GM19043 (cell line): ENCODE measurements at regions not wholly inside any gene's neighbourhood (a gene's known extent, or its start where the extent isn't known, plus 50 kb on each side); places are given as distances from the start of the nearest gene placed in this dataset.

ENCODE experiments used
- ATAC-seq: cut with Tn5 transposase; IDR thresholded peaks from one replicate; pipeline ENCODE4 v1.9.1; 2021; ENCODE audit warnings: low read depth; ENCODE audit not compliant: unreplicated experiment

DNA sequence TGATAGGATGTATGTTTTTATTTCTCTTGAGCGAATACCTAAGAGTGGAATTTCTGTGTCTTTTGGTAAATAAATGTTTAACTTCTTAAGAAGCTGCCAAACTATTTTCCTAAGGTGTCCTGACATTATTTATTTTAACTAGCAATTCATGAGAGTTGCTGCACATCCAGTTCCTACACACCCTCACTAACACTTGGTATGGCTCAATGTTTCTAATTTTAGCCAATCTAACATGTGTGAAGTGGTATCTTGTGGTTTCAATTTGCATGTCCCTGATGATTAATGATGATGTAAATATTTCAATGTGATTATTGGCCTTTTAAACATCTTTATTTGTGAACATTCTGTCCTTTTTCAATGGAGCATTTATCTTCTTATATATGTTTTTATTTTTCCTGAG, 2095.5 kb upstream of the C9orf72 start:
- ATAC-seq: no peak

DNA sequence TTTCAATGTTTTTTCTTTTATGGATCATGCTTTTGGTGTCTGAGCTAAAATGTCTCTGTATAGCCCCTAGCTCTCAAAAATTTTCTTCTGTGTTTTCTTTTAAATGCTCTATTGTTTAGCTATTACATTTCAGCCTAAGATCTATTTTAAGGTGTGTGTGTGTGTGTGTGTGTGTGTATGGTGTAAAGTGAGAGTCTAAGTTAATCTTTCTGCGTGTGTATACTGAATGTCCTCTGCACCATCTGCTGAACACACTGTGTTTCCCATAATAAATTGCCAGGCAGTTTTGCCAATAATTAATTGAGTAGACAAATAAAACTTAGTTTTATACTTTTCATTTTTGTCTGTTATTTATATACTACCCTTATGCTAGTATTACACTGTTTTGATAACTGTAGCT, 2096.3 kb upstream of the C9orf72 start:
- no peak for ATAC-seq

DNA sequence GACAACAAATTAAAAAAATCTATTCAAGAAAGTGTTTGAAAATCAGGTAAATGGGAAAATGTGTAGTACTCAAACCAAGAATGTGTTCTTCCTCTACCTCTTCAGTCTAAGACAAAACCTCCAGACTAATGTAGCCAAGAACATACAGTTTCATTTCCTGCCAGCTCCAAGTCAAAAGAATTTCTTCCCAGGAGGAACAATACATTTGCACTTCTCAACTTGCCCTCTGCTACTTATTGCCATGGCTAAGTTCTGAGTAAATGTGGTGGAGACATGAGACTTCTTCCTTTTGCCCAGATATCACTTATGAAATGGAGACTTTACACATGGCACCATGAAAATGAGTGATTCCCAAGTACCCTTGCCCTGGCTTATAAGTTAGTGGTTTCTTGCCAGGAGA, 2112.2 kb upstream of the C9orf72 start:
- no peak for ATAC-seq

DNA sequence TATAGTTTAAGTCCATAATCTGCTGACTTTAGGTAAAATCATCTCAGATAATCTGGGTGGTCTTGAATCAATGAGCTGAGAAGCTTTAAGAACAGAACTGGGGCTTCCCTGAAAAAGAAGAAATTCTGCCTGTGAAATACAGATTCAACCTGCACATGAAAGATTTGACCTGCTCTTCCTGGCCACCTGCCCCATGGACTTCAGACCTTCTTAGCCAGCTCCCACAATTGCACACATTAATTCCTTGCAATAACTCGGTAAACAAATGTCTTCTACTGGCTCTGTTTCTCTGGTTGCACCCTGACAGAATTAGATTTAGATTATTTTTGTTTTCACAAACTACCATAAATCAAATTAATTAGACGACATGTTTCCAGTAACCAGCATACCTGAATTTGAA, 2117.9 kb upstream of the C9orf72 start:
- no peak for ATAC-seq

DNA sequence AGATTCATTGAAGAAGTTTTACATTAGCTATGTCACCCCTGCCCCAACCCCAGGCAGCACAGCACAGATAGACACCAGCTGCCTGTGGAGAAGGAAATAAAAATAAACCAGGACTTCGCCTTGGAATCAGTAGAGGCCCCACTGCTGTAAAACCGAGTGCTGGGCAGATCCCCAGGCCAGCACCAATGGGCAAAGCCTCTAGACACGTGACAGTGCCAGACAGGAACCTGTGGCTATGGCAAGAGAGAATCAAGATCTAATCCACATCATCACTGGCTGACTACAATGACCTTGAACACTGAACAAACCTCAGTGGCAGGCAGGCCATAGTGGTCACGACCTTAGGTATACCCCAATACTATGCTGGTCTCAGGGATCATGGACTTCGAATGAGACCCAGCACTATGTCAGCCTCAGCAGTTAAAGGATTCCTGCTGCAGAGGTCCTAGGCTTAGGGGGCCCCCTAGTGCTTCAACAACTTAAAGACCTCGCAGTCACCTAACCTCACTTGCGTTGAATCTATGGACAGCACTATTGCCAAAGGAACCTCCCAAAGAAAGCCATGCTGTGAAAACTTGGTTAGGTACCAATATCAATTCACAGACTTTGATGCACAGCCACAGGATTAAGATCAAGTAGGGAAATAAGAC, 2118.6 kb upstream of the C9orf72 start:
- no peak for ATAC-seq

DNA sequence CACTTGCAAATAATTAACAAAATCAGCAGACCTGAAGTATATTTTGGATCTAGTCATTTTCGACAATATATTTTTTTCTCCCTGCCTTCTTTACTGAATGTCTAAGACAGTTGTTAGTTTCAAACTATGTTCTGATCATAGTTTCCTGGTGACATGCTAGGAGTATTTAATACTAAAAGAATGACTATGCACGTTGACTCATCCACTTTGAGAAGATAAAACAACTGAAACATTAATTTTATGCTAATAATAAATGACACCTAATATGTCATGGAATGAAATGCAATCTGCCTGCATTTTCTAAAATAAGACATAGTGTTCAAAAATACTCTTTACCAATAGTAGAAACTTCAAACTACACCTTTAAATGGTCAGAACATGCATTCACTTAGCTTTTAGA, 2123.7 kb upstream of the C9orf72 start:
- no peak for ATAC-seq

DNA sequence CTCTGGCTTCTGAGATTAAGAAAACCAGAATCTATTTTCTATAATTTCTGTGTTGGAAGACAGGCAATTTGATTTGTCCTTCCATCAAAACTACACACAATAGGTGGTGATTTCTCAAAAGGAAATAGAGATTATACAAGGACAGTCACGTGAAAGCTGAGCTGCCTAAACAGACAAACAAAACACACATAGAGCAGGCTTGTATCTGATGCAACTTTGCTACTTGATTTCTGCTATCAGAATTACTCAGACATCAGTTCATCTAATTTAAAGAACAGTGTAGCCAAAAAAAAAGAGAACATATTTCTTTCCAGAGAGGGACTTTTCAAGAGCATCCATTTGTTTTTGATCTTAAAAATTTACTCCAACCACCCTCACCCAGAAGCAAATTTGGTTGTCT, 2128.3 kb upstream of the C9orf72 start:
- ATAC-seq: no peak

DNA sequence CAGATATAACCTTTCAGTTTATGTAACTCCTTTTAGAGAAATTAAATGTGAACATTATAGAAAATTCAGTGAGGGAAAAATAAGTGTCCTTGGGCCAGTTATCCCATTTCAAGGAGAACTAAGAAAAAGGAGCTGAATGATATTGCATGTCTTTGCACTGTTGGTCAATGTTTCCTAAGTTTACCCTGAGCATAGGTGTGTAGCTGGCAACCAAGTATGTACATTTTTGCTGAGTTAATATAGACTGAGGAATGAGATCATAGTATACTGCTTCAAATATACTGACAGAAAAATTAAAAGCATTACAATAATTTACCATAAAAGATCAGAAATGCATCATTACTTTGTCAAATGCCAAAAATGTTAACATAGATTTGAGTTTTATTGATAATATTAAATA, 2128.7 kb upstream of the C9orf72 start:
- no peak for ATAC-seq

DNA sequence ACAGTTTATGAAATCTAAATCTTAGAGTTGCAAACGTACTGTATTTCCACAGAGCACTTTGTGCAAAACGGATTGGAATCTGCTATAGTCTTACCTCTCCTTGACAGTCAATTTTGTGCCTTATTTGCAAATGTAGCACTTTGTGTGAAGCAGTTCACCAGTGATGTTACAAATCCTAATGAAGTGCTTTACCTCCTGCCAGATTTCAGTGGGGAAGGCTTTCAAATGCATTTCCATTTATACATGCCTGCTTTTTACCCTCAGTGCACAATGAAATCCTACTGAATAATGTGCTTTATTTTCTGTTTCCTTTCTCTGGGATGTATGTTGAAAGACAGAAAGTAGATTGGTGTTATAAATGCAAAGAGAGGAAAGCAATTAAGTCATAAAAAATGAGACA, 2141.6 kb upstream of the C9orf72 start:
- no peak for ATAC-seq

DNA sequence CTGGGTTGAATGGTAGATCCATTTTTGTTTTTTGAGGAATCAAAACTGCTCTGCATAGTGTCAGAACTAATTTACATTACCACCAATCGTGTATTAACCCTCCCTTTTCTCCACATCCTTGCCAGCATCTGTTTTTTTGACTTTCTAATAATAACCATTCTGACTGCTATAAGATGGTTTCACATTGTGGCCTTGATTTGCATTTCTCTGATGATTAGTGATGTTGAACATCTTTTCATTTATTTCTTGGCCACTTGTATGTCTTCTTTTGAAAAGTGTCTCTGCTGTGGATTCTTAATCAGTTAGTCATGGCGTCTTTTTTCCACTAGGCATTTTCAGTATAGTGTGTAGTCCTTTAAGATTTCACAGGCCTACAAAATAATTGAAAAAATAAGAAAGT, 2144.3 kb upstream of the C9orf72 start:
- ATAC-seq: no peak

DNA sequence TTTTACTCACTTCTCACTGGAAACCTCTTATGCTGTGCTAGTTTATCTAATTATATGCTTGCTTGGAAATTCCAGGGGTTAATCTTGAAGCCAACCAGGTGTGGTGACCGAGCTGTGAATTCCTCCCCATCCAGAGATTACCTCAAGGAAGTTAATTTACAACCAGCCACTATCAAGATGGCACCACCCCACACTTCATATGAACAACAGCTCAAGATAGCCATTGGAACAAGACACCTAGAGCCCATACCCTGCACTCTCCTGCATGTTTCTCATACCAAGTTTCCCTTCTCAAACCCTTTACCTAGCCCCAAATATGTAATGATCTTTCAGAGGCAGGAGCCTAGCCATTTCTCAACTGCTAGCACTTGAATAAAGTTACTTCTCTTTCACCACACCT, 2156.9 kb upstream of the C9orf72 start:
- ATAC-seq: no peak

DNA sequence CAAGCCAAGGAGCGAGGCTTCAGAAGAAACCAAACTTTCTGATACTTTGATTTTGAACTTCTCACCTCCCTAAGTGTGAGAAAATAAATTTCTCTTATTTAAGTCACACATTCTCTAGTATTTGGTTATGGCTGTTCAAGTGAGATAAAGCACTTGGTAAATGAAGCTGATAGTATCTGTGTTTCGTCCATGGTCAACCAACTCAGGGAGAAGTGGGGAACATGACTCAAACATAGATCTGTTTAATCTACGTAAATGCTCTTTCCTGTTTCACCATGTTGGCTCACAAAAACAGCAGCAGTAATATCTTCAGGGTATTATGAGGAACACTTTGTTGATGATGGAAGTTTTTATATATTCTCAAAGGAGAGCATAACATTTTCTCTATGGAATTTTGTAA, 2167.2 kb upstream of the C9orf72 start:
- ATAC-seq: no peak

DNA sequence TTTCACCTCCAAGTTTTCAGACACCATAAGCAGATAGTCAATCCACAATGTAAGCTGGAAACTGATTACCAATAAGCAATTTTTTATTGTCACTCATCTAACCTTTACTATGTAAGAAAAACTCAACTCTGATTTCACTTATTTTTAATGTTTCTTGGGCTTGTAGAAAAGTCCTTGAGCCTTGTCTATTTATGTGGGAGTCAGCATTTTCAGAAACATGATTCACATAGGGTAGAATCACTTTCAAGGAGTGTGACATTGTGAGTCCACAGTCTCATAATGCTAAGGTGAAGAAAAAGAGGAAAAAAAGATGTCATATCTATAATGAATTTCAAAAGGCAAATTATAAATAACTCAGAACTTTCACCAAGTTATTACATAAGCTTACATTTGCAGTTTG, 2167.9 kb upstream of the C9orf72 start:
- no peak for ATAC-seq

DNA sequence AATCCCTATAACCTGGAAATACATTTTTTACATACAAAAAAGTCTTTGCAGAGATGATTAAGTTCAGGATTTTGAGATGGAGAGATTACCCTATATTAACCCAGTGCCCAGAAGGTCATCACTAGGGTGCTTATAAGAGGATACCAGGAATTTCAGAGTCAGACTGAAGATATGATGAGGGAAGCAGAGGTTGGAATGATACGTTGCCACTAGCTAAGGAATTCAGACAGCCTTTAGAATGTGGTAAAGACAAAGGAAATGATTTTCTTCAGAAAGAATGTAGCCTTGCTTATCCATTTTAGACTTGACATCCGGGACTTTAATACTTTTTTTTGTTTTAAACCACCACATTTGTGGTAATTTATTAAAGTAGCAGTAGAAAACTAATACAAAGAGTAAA, 2176.8 kb upstream of the C9orf72 start:
- ATAC-seq: no peak

DNA sequence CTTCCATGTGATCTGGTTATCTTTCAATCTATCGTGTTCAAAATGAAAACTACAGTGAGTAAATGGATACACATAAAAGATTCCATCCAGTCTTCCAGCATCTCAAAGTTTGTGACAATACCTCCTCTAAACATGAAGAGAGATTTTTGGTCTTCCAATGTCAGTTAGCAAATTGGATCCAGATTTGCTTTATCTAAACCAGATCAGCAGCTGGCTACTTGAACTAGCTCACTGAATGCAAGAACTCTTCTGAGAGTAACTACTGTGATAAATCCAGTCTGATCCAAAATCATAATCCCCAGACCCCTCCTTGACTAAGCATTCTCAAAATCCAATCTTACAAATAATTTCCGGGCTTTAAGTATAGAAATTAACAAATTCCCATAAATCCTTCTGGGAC, 2177.9 kb upstream of the C9orf72 start:
- no peak for ATAC-seq

DNA sequence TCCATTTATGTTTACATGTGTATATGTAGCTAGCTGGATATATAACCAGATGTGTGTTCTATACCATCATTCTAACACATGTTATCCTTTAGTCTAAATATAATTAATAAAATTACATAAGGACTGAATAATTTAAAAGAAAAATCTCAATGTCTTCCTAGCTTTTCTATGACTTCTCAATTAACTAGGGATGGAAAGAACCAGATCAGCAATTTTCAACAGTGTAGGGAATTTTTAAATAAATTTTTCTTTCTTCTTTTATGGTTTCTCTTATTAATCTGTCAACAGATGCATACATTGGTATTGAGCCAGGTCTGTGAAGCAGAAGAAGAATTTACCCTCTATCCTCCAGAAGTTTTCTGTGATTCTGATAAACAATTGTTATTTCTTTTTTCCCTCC, 2180.4 kb upstream of the C9orf72 start:
- ATAC-seq: no peak

DNA sequence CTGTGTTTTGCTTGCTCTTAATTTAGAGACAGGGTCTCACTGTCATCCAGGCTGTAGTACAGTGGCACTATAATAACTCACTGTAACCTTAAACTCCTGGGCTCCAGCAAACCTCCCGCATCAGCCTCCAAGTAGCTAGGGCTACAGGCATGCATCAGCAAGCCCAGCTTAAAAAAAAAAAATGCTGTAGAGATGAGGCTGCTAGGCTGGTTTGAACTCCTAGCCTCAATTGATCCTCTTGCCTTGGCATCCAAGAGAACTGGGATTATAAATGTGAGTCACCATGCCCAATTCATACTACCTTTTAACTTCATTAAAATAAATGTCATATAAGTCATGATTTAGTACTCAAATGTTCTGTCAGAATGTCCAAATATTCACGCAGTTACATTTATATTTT, 2195.7 kb upstream of the C9orf72 start:
- no peak for ATAC-seq

DNA sequence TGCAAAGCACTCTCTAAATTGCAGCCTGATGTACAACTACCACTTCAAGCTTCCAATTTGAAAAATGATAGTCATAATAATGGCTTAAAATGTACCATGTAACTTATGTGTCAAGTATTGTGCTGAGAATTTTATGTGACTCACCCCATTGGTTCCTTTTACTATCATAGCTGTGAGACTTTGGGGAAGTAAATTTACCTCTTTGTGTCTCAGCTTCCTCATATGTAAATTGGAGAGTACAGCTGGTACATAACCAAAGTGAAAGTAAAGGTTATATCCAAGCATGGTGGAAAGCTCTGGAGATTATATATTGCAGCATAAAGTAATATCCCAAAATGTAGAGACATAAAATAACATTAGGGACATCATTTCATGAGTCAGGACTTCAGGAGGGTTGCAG, 2200.4 kb upstream of the C9orf72 start:
- ATAC-seq: no peak

DNA sequence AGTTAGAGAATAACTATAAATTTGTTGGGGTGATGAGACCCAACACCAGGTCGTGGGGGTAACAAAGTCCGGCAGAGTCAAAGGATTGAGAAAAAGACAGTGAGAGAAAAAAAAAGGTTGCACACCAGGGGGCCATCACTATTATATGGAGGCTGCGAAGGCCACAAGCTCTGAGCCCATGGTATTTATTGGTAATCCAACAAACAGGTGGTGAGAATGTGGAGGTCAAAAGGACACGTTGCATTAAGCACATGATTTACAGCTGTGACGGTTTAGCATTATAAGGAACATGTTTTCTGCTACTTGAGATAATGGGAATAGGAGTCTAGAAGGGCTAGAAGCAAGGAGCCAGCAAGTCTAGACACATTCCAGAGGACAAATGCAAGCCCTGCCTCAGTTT, 2202.2 kb upstream of the C9orf72 start:
- ATAC-seq: no peak

DNA sequence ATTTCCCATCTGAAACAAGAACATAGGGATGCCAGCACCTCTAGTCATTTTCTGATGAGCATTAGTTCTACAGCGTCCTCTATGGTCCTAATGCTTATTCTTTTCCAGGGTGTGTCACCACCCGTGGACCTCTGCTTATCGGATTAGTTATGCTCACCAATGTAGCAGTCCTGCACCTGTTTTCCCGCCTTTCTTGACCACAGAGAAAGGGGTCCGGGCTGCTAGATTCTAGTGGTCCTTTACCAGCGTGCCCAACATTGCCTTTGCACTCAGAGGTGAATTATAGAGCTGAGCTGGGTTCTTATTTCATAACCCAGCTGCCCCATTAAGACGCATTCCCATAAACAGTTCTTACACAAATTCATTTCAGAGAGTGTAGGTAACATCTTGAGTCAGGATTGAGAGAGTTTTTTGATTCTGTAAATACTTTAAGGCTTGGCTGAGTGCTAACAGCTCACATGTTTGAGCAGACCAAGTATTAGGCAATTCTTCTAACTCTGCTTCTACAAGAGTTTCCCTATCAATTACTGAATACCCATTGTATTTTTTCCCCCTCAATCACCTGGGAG, 2205.1 kb upstream of the C9orf72 start:
- no peak for ATAC-seq

DNA sequence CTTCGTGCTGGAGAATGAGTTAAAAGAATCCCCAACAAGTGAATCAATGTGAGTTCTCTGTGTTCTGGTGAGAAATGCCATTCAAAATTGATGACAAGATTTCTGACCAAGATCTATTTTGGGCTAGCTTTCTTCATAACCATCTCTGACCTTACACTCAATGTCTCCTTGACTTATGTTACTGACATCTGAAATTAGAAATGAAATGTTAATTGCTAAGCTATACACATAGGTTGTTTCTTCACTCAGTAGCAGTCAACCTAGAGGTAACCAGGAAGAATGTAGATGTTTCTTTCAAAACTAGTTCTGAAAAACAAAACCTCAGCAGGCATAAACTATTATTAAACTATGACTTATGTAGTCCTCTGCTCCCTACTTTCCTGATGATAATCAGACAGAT, 2220.7 kb upstream of the C9orf72 start:
- no peak for ATAC-seq

DNA sequence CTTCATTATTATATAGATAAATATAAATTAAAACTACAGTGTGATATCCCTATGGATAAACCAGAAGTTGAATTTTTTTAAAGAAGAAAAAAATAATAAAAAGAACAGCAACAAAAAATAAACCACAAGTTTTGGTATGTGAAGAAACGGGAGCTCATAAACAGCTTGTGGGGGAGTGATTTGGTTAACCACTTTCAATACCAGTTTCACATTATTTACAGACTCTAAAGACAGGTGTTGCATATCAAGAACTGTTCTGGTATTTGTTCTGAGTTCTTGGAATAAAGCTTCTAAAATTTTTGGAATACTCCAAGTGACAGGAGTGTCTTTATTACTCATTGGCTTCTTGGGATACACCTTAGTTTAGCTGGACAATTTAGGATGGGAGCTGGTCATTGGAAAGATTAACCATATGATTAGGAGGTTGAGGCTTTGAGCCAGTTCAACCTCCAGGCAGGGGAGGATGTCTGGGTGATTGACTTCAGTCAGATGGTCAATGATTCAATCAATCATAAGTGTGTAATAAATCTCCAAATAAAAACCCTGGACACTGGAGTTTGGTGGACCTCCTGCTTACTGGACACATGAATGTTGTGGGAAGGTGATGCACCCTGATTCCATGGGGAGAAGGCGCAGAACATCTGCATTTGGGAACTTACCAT, 2223.1 kb upstream of the C9orf72 start:
- ATAC-seq: peak; percentile 67
